EL (cell line): ENCODE measurements at regions not wholly inside any gene's neighbourhood (a gene's known extent, or its start where the extent isn't known, plus 50 kb on each side); places are given as distances from the start of the nearest gene placed in this dataset.
"Not testable (repeated sequence)": the region's sequence is repeated elsewhere in the genome, so short reads cannot be mapped to it uniquely, and the experiment has no call there.

ENCODE experiments used
- DNase-seq: peaks from one replicate; pipeline ENCODE4 v3.0.0-alpha.2; 2016

GRCh38 chr9:41754403-41754802 lies 374.8 kb downstream of the CNTNAP3B start:
- DNase-seq, result not testable (repeated sequence)

GRCh38 chr9:41741897-41742296 lies 387.3 kb downstream of the CNTNAP3B start:
- DNase-seq, result not testable (repeated sequence)

- DNase-seq, result not testable (repeated sequence)
Observed at GRCh38 chr9:41741173-41741572, 388.1 kb downstream of the CNTNAP3B start.

- DNase-seq, result not testable (repeated sequence)
Observed at GRCh38 chr9:41738681-41739080, 390.5 kb downstream of the CNTNAP3B start.

- not testable (repeated sequence) for DNase-seq
Observed at GRCh38 chr9:41699190-41699589, 430.0 kb downstream of the CNTNAP3B start.

GRCh38 chr9:41697080-41697479 lies 432.1 kb downstream of the CNTNAP3B start:
- DNase-seq, result not testable (repeated sequence)

- not testable (repeated sequence) for DNase-seq
Observed at GRCh38 chr9:41679312-41679711, 449.9 kb downstream of the CNTNAP3B start.

- DNase-seq, result not testable (repeated sequence)
Observed at GRCh38 chr9:41663497-41664036, 465.7 kb downstream of the CNTNAP3B start.

- DNase-seq, result not testable (repeated sequence)
Observed at GRCh38 chr9:41658706-41659105, 469.6 kb upstream of the ZNG1F start.

- not testable (repeated sequence) for DNase-seq
Observed at GRCh38 chr9:41658116-41658515, 469.0 kb upstream of the ZNG1F start.

GRCh38 chr9:41657141-41657540 lies 468.0 kb upstream of the ZNG1F start:
- not testable (repeated sequence) for DNase-seq

GRCh38 chr9:41655071-41655554 lies 466.0 kb upstream of the ZNG1F start:
- DNase-seq, result not testable (repeated sequence)

GRCh38 chr9:41654349-41654748 lies 465.2 kb upstream of the ZNG1F start:
- not testable (repeated sequence) for DNase-seq

GRCh38 chr9:41653560-41654340 lies 464.6 kb upstream of the ZNG1F start:
- not testable (repeated sequence) for DNase-seq

GRCh38 chr9:41652800-41653199 lies 463.7 kb upstream of the ZNG1F start:
- DNase-seq, result not testable (repeated sequence)

- DNase-seq, result not testable (repeated sequence)
Observed at GRCh38 chr9:41652100-41652713, 463.1 kb upstream of the ZNG1F start.

- DNase-seq, result not testable (repeated sequence)
Observed at GRCh38 chr9:41650086-41650485, 461.0 kb upstream of the ZNG1F start.

GRCh38 chr9:41648564-41648963 lies 459.4 kb upstream of the ZNG1F start:
- DNase-seq, result not testable (repeated sequence)

- not testable (repeated sequence) for DNase-seq
Observed at GRCh38 chr9:41646246-41646645, 457.1 kb upstream of the ZNG1F start.

GRCh38 chr9:41643571-41644279 lies 454.6 kb upstream of the ZNG1F start:
- DNase-seq, result peak; percentile 14

GRCh38 chr9:41633726-41634125 lies 444.6 kb upstream of the ZNG1F start:
- not testable (repeated sequence) for DNase-seq

GRCh38 chr9:41623666-41624065 lies 434.5 kb upstream of the ZNG1F start:
- DNase-seq, result not testable (repeated sequence)

GRCh38 chr9:41619254-41619653 lies 430.1 kb upstream of the ZNG1F start:
- not testable (repeated sequence) for DNase-seq
